ENCODE measurements at regions not wholly inside any gene's neighbourhood (a gene's known extent, or its start where the extent isn't known, plus 50 kb on each side); places are given as distances from the start of the nearest gene placed in this dataset.
"Not testable (repeated sequence)": the region's sequence is repeated elsewhere in the genome, so short reads cannot be mapped to it uniquely, and the experiment has no call there.

- Histone ChIP-seq H3K27ac (no peak overlapping the region), H3K27me3 (ENCODE audit: control insufficient read depth, insufficient read depth, low read length) (no peaks in the 10 kb centered on the region), H3K9ac (no peak overlapping the region)
These were observed 113.4 kb upstream of the C2CD4B start for GRCh38 chr15:62278534-62278933.

GRCh38 chr15:62279041-62279440, 114.0 kb upstream of the C2CD4B start:
- H3K9ac ChIP-seq, result no peak overlapping the region
- TF ChIP-seq CTCF (IDR thresholded peaks at IDR 0.05), result no peak
- H3K27me3 ChIP-seq (ENCODE audit: control insufficient read depth, insufficient read depth, low read length), result no peaks in the 10 kb centered on the region
- no peak overlapping the region for H3K4me3 ChIP-seq (ENCODE audit: low read depth, low read length)
- H3K79me2 ChIP-seq, result no peaks in the 10 kb centered on the region
- no peaks in the 10 kb centered on the region for H3K36me3 ChIP-seq (ENCODE audit: control insufficient read depth, insufficient read depth, low read length)
- H2AFZ ChIP-seq, result no peak overlapping the region
- H3K9me3 ChIP-seq (ENCODE audit: control insufficient read depth, low read length), result no peaks in the 10 kb centered on the region
- H3K27ac ChIP-seq, result no peak overlapping the region
- no peaks in the 10 kb centered on the region for H3K4me1 ChIP-seq
- no peak overlapping the region for H3K4me2 ChIP-seq (ENCODE audit: low read length)

More at GRCh38 chr15:62278534-62278933, 113.4 kb upstream of the C2CD4B start:
- no peak overlapping the region for H3K4me2 ChIP-seq (ENCODE audit: low read length)
- H3K4me1 ChIP-seq, result no peaks in the 10 kb centered on the region
- no peaks in the 10 kb centered on the region for H3K79me2 ChIP-seq
- no peak overlapping the region for H2AFZ ChIP-seq
- H3K9me3 ChIP-seq (ENCODE audit: control insufficient read depth, low read length), result no peaks in the 10 kb centered on the region
- no peak for TF ChIP-seq CTCF (IDR thresholded peaks at IDR 0.05)
- no peak overlapping the region for H3K4me3 ChIP-seq (ENCODE audit: low read depth, low read length)
- no peaks in the 10 kb centered on the region for H3K36me3 ChIP-seq (ENCODE audit: control insufficient read depth, insufficient read depth, low read length)

GRCh38 chr15:62280625-62281024, 115.5 kb upstream of the C2CD4B start:
- Histone ChIP-seq H2AFZ (no peak overlapping the region), H3K4me1 (no peaks in the 10 kb centered on the region), H3K9me3 (ENCODE audit: control insufficient read depth, low read length) (no peaks in the 10 kb centered on the region), H3K36me3 (ENCODE audit: control insufficient read depth, insufficient read depth, low read length) (no peaks in the 10 kb centered on the region), H3K27me3 (ENCODE audit: control insufficient read depth, insufficient read depth, low read length) (no peaks in the 10 kb centered on the region), H3K9ac (no peak overlapping the region), H3K4me2 (ENCODE audit: low read length) (no peak overlapping the region), H3K27ac (no peak overlapping the region), H3K79me2 (no peaks in the 10 kb centered on the region), H3K4me3 (ENCODE audit: low read depth, low read length) (no peak overlapping the region)
- TF ChIP-seq CTCF (IDR thresholded peaks at IDR 0.05), result no peak

GRCh38 chr15:62281801-62282200, 116.7 kb upstream of the C2CD4B start:
- H3K4me2 ChIP-seq (ENCODE audit: low read length); H3K9me3 ChIP-seq (ENCODE audit: control insufficient read depth, low read length); H3K9ac ChIP-seq; H3K27me3 ChIP-seq (ENCODE audit: control insufficient read depth, insufficient read depth, low read length); H3K79me2 ChIP-seq; H3K4me1 ChIP-seq; H3K27ac ChIP-seq; H3K36me3 ChIP-seq (ENCODE audit: control insufficient read depth, insufficient read depth, low read length); H2AFZ ChIP-seq; H3K4me3 ChIP-seq (ENCODE audit: low read depth, low read length): not testable (repeated sequence)

- H3K79me2 ChIP-seq, result no peaks in the 10 kb centered on the region
- no peak overlapping the region for H3K27ac ChIP-seq
- H3K4me2 ChIP-seq (ENCODE audit: low read length), result no peak overlapping the region
- H3K4me3 ChIP-seq (ENCODE audit: low read depth, low read length), result no peak overlapping the region
- H3K27me3 ChIP-seq (ENCODE audit: control insufficient read depth, insufficient read depth, low read length), result no peaks in the 10 kb centered on the region
- no peak overlapping the region for H3K9ac ChIP-seq
- H3K36me3 ChIP-seq (ENCODE audit: control insufficient read depth, insufficient read depth, low read length), result no peaks in the 10 kb centered on the region
- H3K4me1 ChIP-seq, result no peaks in the 10 kb centered on the region
- H3K9me3 ChIP-seq (ENCODE audit: control insufficient read depth, low read length), result no peaks in the 10 kb centered on the region
- TF ChIP-seq CTCF (IDR thresholded peaks at IDR 0.05), result no peak
- H2AFZ ChIP-seq, result no peak overlapping the region
These were observed 122.2 kb upstream of the C2CD4B start for GRCh38 chr15:62287066-62287857.
